NCI-H2196 (cell line): ENCODE measurements at regions not wholly inside any gene's neighbourhood (a gene's known extent, or its start where the extent isn't known, plus 50 kb on each side); places are given as distances from the start of the nearest gene placed in this dataset.

ENCODE experiments used
- DNase-seq: peaks from one replicate; lab custom pipeline; 2025; ENCODE audit not compliant: unreplicated experiment; lab: John Stamatoyannopoulos, UW

DNA sequence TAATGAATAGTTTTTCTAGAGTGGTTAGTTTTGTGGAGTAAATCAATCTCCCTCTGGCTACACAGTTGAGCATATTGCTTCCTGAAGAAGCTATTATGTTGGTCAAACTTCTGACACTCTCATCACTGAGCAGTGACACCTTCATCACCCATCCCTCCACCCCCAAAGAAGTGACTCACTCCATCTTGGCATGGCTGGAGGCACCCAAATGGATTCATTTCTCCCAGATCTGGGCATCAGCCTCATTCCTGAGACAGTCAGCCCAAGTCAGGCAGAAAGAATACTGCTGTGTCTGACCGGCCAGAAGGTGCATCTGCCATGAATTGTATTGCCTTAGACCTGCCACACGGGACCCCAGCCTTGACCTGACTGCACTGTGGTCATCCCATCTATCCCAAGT, 117.0 kb upstream of the HABP2 start:
- DNase-seq = no peak

- no peak for DNase-seq
Observed at GRCh38 chr10:113436851-113437250, 116.0 kb upstream of the HABP2 start.

DNA sequence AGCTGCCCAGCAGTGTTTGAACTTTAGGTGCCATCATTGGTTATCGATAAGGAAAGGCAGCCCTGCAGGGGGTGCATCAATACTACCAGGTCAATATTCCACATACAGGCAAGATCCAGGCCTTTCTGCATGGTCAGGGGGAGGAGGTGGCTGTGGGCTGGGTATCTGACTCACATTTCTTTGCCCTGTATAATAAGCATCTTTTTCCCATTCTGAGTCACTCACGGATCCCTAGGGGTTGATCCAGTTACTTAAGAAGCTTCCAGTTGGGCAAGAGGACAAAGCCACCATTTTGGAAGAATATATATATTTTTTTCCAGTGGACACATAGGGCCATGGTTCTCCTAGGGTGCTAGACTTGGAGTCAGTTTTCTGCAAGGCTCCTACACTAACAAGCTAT, 114.2 kb upstream of the HABP2 start:
- no peak for DNase-seq

DNA sequence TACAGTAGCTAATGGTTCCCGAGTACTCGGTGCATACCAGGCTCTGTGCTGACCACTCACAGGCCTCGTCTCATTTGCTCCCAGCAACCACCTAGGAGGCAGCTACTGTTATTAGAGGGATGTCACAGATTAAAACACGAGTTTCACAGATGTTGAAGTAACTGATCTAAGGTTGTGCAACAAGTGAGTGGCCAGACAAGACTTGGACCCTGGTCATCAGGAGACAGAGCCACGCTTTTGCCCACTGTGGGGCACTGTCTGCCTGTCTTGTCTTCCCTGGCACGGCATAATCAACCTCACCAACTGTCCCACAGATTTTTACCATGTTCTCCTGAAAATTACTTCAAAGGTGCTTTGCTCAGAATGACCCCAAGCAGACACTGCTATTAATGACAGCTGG, 111.6 kb upstream of the HABP2 start:
- DNase-seq = no peak

DNA sequence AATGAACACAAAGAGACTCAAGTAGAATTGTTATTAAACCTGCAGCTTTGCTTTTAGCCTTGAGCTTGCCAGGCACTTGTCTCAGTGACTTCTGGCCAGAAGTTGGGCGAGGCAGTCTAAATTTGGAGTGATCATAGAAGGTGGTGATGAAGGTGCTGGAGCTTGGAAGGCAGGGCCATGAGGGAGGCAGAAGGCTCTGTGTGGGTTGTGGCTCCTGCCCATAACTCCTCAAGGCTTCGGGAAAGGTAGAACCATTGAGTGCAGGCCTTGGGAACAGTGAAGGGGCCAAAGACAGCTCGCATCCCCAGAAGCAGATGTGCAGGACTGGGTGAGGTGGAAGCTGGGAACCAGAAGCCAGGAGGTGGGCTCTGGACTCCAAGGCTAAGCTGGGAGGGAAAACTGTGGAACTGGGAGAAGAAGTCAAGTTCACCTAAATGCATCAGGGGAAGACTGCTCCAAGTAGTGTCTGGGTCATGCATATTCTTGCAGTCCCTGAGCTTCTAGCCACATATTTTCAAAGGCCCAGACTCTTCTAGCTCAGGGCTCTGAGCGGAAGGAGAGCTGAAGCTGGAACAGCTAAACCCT, 111.1 kb upstream of the HABP2 start:
- no peak for DNase-seq

GRCh38 chr10:113442336-113442735, 110.5 kb upstream of the HABP2 start:
- no peak for DNase-seq

DNA sequence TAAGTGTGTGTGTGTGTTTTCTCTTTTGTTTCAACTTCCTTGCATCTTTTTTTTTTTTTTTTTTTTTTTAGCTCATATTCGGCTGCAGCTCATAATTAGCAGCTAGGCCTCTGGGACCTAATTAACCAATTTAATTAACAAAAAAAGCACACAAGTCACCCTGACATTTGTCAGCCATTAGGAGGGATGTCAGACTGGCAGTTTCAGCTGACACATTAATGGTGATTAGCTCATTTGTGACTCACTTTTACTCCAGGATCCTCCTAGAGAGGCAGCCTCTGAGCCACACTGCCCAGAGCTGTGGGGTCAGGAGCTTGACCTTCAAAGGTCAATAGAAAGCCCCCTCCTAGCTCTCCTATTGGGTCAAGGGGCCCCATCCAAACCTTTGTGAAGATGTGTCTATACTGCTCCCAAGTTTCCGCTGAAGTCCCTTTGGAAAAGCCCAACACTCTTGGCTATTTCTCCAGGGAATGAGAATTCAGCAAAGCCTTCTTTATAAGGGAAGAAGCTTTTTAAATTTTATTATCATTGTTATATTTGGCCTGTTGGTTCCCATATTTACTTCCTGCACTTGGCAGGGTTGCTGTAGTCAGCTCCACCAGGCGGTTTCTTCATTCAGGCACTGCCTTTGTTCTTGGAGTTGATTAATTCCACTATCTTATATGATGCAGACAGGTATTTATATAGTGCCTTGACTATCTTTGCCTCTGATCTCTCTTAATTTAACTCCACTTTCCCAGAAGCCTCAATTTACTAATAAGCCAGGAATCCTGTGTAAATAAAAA, 109.5 kb upstream of the HABP2 start:
- DNase-seq = no peak

DNA sequence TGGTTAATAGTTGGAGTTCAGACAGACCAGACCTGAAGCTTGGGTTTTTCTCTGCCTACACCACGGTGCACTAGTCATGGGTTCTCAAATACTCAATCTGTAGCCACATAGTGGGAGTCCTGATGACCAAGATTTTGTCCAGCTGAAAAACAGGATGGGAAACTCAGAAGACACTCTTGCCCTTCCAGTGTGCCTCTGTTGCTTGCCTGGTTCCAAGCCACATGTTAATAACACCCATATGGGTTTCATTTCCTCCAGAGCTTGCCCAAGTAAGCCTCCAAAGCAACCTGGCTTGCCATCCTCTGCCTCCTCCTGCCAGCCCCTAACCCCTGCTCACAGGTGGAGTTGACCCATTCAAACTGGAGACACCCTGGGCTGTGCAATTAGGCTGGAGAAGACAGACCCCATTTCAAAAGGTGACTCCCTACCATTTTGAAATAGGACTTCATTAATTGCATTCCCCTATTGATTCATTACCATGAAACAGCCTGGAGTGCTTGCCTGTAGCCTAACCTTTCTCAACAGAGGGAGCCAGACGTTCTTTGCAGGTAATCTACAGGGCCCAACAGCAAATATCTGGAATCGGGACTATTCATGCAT, 108.0 kb upstream of the HABP2 start:
- no peak for DNase-seq

DNA sequence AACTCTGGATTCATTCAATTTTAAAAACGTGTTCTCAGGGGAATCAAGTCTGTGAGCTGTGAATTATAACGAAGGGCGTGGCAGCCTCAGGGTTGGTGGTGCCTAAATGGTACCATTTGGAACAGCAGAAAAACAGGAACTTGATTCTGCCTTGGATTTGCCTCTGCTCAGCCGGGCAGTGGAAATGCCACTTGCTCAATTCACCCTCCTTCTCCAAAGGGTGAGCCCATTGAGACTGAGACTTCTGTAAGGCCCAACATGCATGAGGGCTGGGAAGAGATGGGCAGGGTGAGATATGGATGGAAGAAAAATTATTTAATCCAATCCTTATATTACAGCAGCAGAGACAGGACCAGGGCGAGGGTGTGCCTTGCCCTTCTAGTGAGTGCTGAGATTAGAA, 107.1 kb upstream of the HABP2 start:
- DNase-seq = no peak

DNA sequence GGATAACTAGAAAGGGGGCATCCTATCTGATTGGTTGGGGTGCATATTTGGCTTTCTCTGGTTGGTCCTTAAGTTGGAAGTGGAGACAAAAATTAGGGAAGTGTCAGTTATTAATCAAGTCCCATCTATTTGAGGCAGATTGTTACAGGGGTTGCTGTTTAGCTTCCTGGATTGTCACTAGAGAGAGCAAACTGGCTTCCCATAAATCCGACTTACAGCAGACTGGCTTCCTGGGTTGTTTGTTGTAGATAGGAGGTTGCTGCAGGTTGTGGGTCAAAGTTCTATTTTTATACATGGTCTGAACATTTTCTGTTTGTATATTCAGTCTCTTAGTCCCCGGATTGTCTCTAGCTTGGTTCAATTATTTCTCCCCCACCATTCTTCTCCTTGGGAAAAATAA, 106.1 kb upstream of the HABP2 start:
- DNase-seq = no peak

DNA sequence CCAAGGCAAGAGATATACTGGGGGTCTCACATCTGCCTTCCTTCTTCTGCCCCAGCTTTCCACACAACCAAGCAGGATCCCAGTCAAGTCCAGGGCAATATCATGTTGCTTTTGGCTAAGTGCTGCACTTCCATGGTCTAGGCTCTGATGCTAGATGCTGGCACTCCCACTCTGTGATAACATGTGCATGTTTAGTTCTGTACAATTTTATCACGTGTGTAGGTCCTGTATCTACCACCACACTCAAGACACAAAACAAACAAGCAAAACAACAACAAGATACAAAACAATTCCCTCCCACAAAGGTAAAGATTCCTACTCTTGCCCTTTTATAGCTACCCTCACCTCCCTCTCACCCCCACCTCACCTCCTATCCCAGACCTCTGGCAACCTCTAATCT, 105.6 kb upstream of the HABP2 start:
- no peak for DNase-seq

- no peak for DNase-seq
Observed at GRCh38 chr10:113449006-113449695, 103.7 kb upstream of the HABP2 start.

DNA sequence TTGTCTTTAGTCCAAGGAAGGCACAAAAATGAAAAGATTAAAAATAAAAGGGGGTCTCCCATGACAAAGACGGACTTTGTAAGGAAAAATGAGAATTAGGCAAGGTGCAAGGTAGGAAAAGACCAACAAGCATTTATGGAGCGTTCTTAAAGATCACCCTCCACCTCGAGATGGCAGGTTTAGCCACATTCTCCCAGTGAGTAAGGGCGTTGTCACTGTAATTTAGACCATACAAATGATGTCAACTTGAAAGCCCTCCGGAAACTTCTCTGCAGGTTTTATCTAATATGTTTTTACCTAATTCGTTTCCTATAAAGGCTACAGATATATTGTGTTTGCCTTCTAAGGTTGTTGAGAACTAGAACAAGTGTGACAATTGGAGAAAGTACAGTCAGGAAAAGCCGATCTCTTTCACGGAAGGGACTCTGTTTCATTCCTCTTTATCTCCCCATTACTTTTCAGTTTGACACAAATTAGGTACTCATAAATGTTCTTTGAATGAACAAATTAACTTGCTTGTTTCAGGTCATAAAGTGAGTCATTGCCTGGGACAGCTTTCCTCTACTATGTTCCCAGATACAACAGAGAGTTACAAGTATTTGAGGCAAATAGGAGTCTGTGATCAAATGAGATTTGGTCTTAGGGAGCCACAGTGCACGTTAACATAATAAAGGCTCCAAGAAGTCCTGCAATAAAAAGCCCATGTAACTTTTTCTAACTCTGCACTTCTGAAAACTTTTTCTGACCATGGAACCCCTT, 102.6 kb upstream of the HABP2 start:
- no peak for DNase-seq

GRCh38 chr10:113450906-113451305, 101.9 kb upstream of the HABP2 start:
- DNase-seq = no peak

DNA sequence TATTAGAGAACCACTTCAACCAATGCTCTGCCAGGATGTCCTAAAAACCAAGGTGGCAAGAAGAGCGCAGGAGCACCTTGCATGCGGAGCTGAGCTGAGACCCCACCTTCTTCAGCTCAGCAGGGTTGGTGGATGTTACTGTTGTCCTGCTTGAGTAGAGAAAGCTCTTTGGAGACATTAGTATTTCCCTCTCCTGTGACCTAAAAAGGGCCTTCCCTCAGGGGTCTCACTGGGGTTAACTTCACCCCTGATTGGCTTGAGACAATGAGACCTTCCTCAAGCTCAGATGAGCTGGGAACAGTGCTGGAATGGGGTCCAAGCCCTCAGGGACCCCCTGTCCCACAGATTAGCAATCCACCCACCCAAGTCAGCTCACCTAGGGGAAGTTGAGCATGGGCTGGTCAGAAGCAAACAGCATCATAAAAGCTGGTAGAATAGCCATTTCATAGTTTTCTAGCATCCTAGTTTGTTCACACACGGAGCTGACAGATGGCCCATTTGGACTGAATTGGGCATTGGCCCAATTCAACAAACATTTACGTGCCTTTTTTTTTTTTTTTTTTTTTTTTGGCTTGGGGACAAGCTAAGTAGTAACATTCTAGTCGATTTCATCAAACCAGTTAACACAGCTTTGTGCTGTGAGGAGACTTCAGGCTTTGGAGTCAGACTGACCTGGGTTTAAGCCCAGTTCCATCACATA, 100.6 kb upstream of the HABP2 start:
- no peak for DNase-seq

DNA sequence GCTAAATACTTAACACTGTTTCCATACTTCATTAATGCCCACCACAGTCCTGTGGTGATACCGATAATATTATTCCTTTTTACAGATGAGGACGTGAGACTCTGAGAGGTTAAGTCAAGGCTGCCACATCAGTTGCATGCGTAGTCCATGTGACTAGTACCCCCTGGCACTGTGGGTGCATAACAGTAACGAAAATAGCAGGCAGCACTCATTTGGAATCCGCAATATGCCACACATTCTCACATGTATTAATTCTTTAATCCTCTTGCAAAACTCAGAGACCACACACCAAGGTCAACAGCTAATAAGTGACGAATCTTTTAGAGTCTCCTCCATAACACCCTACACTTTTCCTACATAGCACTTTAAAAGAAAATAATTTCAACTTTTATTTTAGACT, 99.5 kb upstream of the HABP2 start:
- no peak for DNase-seq

- DNase-seq = no peak
Observed at GRCh38 chr10:113454341-113455061, 98.4 kb upstream of the HABP2 start.

DNA sequence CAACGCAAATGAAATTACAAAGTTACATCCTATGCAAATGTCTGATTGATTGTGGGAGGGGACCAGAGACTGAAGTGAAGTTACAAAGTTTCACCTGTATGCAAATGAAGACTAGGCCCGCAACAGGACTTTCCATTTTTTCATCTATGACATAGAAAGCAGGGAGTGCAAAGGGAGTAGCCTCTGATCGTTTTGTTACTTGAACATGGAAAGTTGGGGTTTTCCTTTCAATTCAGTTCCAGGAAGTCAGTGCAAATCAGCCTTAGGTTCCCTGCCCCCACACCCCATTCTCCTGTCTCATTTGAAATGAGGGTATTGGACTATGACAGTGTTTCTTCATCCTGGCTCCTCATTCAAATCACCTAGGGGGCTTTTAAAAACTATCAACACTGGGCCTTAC, 96.9 kb upstream of the HABP2 start:
- DNase-seq = no peak

DNA sequence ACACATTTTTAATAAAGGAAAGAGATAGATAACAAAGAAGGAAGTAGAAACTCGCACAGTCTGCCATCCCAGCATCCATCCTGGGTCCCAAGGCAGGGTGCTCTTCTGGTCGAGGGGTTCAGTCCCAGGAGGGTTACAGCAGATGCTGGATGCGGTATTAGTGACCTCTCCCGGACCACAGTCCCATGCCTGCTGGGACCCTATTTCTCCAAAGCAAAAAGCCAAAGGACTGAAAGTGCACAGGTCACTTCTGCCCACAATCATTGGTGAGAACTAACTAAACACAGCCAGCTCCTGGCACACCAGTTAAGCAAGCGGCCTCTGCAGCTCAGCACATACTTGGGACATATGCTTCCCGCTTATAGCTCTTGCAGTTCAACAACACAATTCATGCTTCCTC, 96.1 kb upstream of the HABP2 start:
- DNase-seq = no peak

GRCh38 chr10:113457408-113457807, 95.4 kb upstream of the HABP2 start:
- no peak for DNase-seq
